HepG2 (cell line): ENCODE measurements at regions not wholly inside any gene's neighbourhood (a gene's known extent, or its start where the extent isn't known, plus 50 kb on each side); places are given as distances from the start of the nearest gene placed in this dataset.

Experiments used
- ATAC-seq: fragments of 200-7000 bp; cut with Tn5 transposase; 3 replicates; pipeline ENCODE4 v1.9.1; 2020; ENCODE audit warnings: mild to moderate bottlenecking, moderate library complexity
- BruUV-seq: library from RNA; stranded (reverse); fragments of 400-500 nt; replicated peaks from 2 replicates; lab custom pipeline; 2021; lab: Mats Ljungman, UMichigan
- CTCF ChIA-PET: fragments of 300-600 bp; formaldehyde crosslinking; extraction: SDS; loops from one replicate; lab custom pipeline; 2021; ENCODE audit warnings: low total read pairs, inconsistent platforms, low intra/inter-chr PET ratio; lab: Yijun Ruan, JAX
- POLR2A ChIA-PET: fragments of 350-600 bp; sonication (Branson Sonifier 250); formaldehyde crosslinking; loops from one replicate; lab custom pipeline; 2020; ENCODE audit warnings: antibody characterized with exemption, inconsistent platforms; lab: Yijun Ruan, JAX
- DNase-seq: peaks from one replicate; pipeline ENCODE4 v3.0.0-alpha.2; 2015; ENCODE audit warnings: low spot score
- FAIRE-seq: peaks from 3 replicates; lab custom pipeline; 2011; peaks lifted over from hg19 to GRCh38; lab: Jason Lieb, UNC
- H2AFZ ChIP-seq: one replicate; pipeline ENCODE4 v1.6.1; 2011; ENCODE audit warnings: low read length, inconsistent platforms
- H3K27ac ChIP-seq: fragments of 300-600 bp; 3 replicates; pipeline ENCODE4 v1.8.0; 2011; ENCODE audit warnings: mixed run types, mild to moderate bottlenecking, mixed read lengths, low read length, inconsistent platforms; ENCODE audit not compliant: insufficient read depth; ENCODE audit errors: extremely low read length
- H3K27me3 ChIP-seq, 2 experiments: fragments of 200-600 bp in 1 of 2; 2 replicates in 1 of 2; 3 replicates in 1 of 2; pipeline versions ENCODE4 v1.6.0 to v1.8.0; 2011; ENCODE audit warnings: low read length in 2 of 2, mild to moderate bottlenecking in 2 of 2, moderate library complexity in 2 of 2, inconsistent platforms in 1 of 2; ENCODE audit not compliant: insufficient read depth in 2 of 2, control insufficient read depth in 1 of 2
- H3K36me3 ChIP-seq, 2 experiments: fragments of 200-600 bp in 1 of 2; replicated peaks in 1 of 2; 2 replicates in 1 of 2; 3 replicates in 1 of 2; pipeline versions ENCODE4 v1.5.1 to v1.8.0; 2011; ENCODE audit warnings: low read length in 2 of 2, inconsistent platforms in 1 of 2; ENCODE audit not compliant: insufficient read depth in 2 of 2, control insufficient read depth in 1 of 2
- H3K4me1 ChIP-seq: 2 replicates; pipeline ENCODE4 v1.5.1; 2012; ENCODE audit warnings: low read length, inconsistent platforms; ENCODE audit not compliant: insufficient read depth
- H3K4me2 ChIP-seq: 2 replicates; pipeline ENCODE4 v1.6.0; 2011; ENCODE audit warnings: low read depth, low read length, inconsistent platforms
- H3K4me3 ChIP-seq, 3 experiments: fragments of 200-600 bp in 1 of 3; sonication (generic), shearing (Covaris generic) in 1 of 3; replicated peaks in 1 of 3; 2 replicates each; pipeline ENCODE4 v1.5.1; 2011 to 2016; ENCODE audit warnings: low read length in 3 of 3, inconsistent platforms in 2 of 3, low read depth in 2 of 3, mild to moderate bottlenecking in 2 of 3, control low read depth in 1 of 3, mixed read lengths in 1 of 3; ENCODE audit not compliant: insufficient read depth in 1 of 3
- H3K79me2 ChIP-seq: one replicate; pipeline ENCODE4 v1.6.1; 2011; ENCODE audit warnings: low read length, inconsistent platforms; ENCODE audit not compliant: insufficient read depth
- H3K9ac ChIP-seq: 2 replicates; pipeline ENCODE4 v1.6.0; 2011; ENCODE audit warnings: mild to moderate bottlenecking, low read depth, low read length, inconsistent platforms; ENCODE audit not compliant: insufficient read depth
- H3K9me3 ChIP-seq: 2 replicates; pipeline ENCODE4 v1.5.1; 2012; ENCODE audit warnings: mild to moderate bottlenecking, low read length
- H4K20me1 ChIP-seq: 2 replicates; pipeline ENCODE4 v1.6.0; 2011; ENCODE audit warnings: inconsistent platforms, mild to moderate bottlenecking, low read length, moderate library complexity; ENCODE audit not compliant: insufficient read depth
- KAT7 ChIP-seq: IDR thresholded peaks from 2 replicates; pipeline ENCODE4 v1.6.1; 2018; ENCODE audit warnings: borderline replicate concordance, missing compliant biosample characterization
- KDM5A ChIP-seq: fragments of 200-600 bp; sonication (generic); IDR thresholded peaks from 2 replicates; pipeline ENCODE4 v1.7.0; 2018; ENCODE audit warnings: antibody characterized with exemption, mild to moderate bottlenecking, low read length, borderline replicate concordance
- KLF13 ChIP-seq: sonication (generic); formaldehyde crosslinking; IDR thresholded peaks from 2 replicates; pipeline ENCODE4 v1.4.0; 2020; ENCODE audit warnings: mild to moderate bottlenecking, missing genetic modification reagents
- TCF7 ChIP-seq: sonication (generic); IDR thresholded peaks from 2 replicates; pipeline ENCODE4 v1.6.1; 2016; ENCODE audit warnings: antibody characterized with exemption, low read depth
- U2AF1 ChIP-seq: fragments of 200-400 bp; formaldehyde crosslinking; optimal IDR thresholded peaks from 2 replicates; pipeline ENCODE3; 2017; ENCODE audit warnings: mild to moderate bottlenecking, low read depth, low read length
- ZNF282 ChIP-seq: fragments of 450-650 bp; IDR thresholded peaks from 2 replicates; pipeline ENCODE4 v1.6.1; 2018; ENCODE audit not compliant: partially characterized antibody
- ZNF296 ChIP-seq: sonication (generic); formaldehyde crosslinking; conservative IDR thresholded peaks from 2 replicates; pipeline ENCODE4 v1.5.0; 2020; ENCODE audit warnings: mild to moderate bottlenecking, missing genetic modification reagents
- ZNF83 ChIP-seq: sonication (generic); formaldehyde crosslinking; IDR thresholded peaks from 2 replicates; pipeline ENCODE4 v1.4.0; 2020; ENCODE audit warnings: missing genetic modification reagents, mild to moderate bottlenecking, borderline replicate concordance
- WGBS: methylation state at CpG from one replicate; pipeline ENCODE4 v1.1.6; 2017; ENCODE audit warnings: low lambda C conversion rate; 5-methylcytosine and 5-hydroxymethylcytosine counted together
- in situ Hi-C: cut with HindIII; loops from 2 replicates; pipeline ENCODE4 v1.10.0; 2017; ENCODE audit warnings: low pct_unique_long_range_greater_than_20kb; ENCODE audit not compliant: extremely low pct_ligation_motif_present
- intact Hi-C: fragments of 100-400 bp; cut with micrococcal nuclease; formaldehyde crosslinking; loops from one replicate; pipeline ENCODE4 v1.10.0; 2022; ENCODE audit not compliant: unreplicated experiment
- TF ChIP-seq, protein P1 (sequence below): sonication (generic); formaldehyde crosslinking; IDR thresholded peaks from 2 replicates; pipeline ENCODE4 v1.5.1; 2020; ENCODE audit warnings: missing genetic modification reagents, mild to moderate bottlenecking, borderline replicate concordance
- TF ChIP-seq, protein P2 (sequence below): sonication (generic); formaldehyde crosslinking; IDR thresholded peaks from 2 replicates; pipeline ENCODE4 v1.5.1; 2020; ENCODE audit warnings: mild to moderate bottlenecking, missing genetic modification reagents, borderline replicate concordance
- TF ChIP-seq, protein P3 (sequence below): sonication (generic); formaldehyde crosslinking; IDR thresholded peaks from 2 replicates; pipeline ENCODE4 v1.9.0; 2021; ENCODE audit warnings: missing genetic modification reagents, borderline replicate concordance

DNA sequence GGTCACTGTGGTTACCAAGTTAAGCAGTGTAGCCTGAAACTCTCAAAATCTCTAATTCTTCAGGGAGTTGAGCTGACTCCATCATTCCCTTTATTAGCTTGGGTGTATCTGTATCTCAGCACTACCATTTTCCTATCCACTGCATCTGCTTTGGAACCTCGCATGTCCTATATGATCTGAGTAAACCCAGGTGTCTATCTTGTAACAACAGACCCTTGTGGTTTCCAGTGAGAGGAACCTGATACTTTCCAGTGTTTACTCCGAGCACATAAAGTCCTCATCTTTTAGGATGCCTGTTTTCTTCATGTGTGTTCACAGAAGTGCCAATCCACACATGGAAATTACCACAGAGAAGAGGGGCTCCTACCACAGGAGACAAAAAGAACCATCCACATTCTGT, 650.4 kb downstream of the LMO4 start:
- Histone ChIP-seq H3K4me2 (no peak overlapping the region), H3K27ac (no peak overlapping the region), H3K9me3 (no peaks in the 10 kb centered on the region), H2AFZ (no peak overlapping the region), H3K27me3 (peaks cover 0 to 4% of the 10 kb centered on the region in 2 experiments; a peak in 1 of 5 replicates), H3K4me1 (no peaks in the 10 kb centered on the region), H3K4me3 (no peak overlapping the region), H3K79me2 (no peaks in the 10 kb centered on the region), H3K9ac (no peak overlapping the region), H3K36me3 (no peaks in the 10 kb centered on the region), H4K20me1 (no peaks in the 10 kb centered on the region)
- CTCF ChIA-PET = no interaction called here
- intact Hi-C loops = no loop called here
- no TSS peak for BruUV-seq
- TF ChIP-seq ZNF282 (no peak), U2AF1 (no peak), KDM5A (no peak), KLF13 (CRISPR knock-in tag) (no peak), TCF7 (no peak), KAT7 (CRISPR knock-in tag) (no peak), ZNF296 (CRISPR knock-in tag) (no peak), ZNF83 (no peak)
- TF ChIP-seq, protein P1, sequence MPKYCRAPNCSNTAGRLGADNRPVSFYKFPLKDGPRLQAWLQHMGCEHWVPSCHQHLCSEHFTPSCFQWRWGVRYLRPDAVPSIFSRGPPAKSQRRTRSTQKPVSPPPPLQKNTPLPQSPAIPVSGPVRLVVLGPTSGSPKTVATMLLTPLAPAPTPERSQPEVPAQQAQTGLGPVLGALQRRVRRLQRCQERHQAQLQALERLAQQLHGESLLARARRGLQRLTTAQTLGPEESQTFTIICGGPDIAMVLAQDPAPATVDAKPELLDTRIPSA (CRISPR knock-in tag) = no peak
- TF ChIP-seq, protein P2, sequence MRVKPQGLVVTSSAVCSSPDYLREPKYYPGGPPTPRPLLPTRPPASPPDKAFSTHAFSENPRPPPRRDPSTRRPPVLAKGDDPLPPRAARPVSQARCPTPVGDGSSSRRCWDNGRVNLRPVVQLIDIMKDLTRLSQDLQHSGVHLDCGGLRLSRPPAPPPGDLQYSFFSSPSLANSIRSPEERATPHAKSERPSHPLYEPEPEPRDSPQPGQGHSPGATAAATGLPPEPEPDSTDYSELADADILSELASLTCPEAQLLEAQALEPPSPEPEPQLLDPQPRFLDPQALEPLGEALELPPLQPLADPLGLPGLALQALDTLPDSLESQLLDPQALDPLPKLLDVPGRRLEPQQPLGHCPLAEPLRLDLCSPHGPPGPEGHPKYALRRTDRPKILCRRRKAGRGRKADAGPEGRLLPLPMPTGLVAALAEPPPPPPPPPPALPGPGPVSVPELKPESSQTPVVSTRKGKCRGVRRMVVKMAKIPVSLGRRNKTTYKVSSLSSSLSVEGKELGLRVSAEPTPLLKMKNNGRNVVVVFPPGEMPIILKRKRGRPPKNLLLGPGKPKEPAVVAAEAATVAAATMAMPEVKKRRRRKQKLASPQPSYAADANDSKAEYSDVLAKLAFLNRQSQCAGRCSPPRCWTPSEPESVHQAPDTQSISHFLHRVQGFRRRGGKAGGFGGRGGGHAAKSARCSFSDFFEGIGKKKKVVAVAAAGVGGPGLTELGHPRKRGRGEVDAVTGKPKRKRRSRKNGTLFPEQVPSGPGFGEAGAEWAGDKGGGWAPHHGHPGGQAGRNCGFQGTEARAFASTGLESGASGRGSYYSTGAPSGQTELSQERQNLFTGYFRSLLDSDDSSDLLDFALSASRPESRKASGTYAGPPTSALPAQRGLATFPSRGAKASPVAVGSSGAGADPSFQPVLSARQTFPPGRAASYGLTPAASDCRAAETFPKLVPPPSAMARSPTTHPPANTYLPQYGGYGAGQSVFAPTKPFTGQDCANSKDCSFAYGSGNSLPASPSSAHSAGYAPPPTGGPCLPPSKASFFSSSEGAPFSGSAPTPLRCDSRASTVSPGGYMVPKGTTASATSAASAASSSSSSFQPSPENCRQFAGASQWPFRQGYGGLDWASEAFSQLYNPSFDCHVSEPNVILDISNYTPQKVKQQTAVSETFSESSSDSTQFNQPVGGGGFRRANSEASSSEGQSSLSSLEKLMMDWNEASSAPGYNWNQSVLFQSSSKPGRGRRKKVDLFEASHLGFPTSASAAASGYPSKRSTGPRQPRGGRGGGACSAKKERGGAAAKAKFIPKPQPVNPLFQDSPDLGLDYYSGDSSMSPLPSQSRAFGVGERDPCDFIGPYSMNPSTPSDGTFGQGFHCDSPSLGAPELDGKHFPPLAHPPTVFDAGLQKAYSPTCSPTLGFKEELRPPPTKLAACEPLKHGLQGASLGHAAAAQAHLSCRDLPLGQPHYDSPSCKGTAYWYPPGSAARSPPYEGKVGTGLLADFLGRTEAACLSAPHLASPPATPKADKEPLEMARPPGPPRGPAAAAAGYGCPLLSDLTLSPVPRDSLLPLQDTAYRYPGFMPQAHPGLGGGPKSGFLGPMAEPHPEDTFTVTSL (CRISPR knock-in tag) = no peak
- TF ChIP-seq, protein P3, sequence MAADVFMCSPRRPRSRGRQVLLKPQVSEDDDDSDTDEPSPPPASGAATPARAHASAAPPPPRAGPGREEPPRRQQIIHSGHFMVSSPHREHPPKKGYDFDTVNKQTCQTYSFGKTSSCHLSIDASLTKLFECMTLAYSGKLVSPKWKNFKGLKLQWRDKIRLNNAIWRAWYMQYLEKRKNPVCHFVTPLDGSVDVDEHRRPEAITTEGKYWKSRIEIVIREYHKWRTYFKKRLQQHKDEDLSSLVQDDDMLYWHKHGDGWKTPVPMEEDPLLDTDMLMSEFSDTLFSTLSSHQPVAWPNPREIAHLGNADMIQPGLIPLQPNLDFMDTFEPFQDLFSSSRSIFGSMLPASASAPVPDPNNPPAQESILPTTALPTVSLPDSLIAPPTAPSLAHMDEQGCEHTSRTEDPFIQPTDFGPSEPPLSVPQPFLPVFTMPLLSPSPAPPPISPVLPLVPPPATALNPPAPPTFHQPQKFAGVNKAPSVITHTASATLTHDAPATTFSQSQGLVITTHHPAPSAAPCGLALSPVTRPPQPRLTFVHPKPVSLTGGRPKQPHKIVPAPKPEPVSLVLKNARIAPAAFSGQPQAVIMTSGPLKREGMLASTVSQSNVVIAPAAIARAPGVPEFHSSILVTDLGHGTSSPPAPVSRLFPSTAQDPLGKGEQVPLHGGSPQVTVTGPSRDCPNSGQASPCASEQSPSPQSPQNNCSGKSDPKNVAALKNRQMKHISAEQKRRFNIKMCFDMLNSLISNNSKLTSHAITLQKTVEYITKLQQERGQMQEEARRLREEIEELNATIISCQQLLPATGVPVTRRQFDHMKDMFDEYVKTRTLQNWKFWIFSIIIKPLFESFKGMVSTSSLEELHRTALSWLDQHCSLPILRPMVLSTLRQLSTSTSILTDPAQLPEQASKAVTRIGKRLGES = no peak
- POLR2A ChIA-PET = no interaction called here
- FAIRE-seq = no peak
- ATAC-seq = no peak
- no peak for DNase-seq
- in situ Hi-C loops = no loop called here
- 17% methylated on average over 2 of the region's 2 CpGs for WGBS
